H1 (cell line): ENCODE measurements at regions not wholly inside any gene's neighbourhood (a gene's known extent, or its start where the extent isn't known, plus 50 kb on each side); places are given as distances from the start of the nearest gene placed in this dataset.

Experiments
- CTCF ChIA-PET: fragments of 300-600 bp; sonication (Branson Sonifier 250); formaldehyde crosslinking; loops from one replicate; lab custom pipeline; 2021; ENCODE audit not compliant: partially characterized antibody; lab: Charles Lee
- POLR2A ChIA-PET: fragments of 300-600 bp; sonication (Branson Sonifier 250); formaldehyde crosslinking; loops from one replicate; lab custom pipeline; 2021; ENCODE audit warnings: inconsistent platforms; ENCODE audit not compliant: partially characterized antibody; lab: Charles Lee
- DNase-seq, 2 experiments: peaks; one replicate each; pipeline versions ENCODE4 v3.0.0 to v3.0.0-alpha.2; 2010 to 2022; ENCODE audit warnings: low spot score in 2 of 2, low read depth in 1 of 2, mixed read lengths in 1 of 2
- FAIRE-seq: peaks from 2 replicates; lab custom pipeline; 2011; peaks lifted over from hg19 to GRCh38; lab: Jason Lieb, UNC
- H2AFZ ChIP-seq: 2 replicates; pipeline ENCODE4 v1.8.1; 2012; ENCODE audit warnings: low read length, inconsistent platforms
- H2AK5ac ChIP-seq: 2 replicates; pipeline ENCODE4 v1.6.1; 2013; ENCODE audit warnings: low read depth, low read length
- H2BK120ac ChIP-seq: replicated peaks from 2 replicates; pipeline ENCODE3; 2013; ENCODE audit warnings: low read depth, low read length, inconsistent platforms
- H2BK12ac ChIP-seq: 2 replicates; pipeline ENCODE4 v1.6.1; 2013; ENCODE audit warnings: low read depth, low read length
- H2BK15ac ChIP-seq: 2 replicates; pipeline ENCODE4 v1.6.1; 2013; ENCODE audit warnings: low read length
- H2BK20ac ChIP-seq: 2 replicates; pipeline ENCODE4 v1.6.1; 2013; ENCODE audit warnings: low read length
- H2BK5ac ChIP-seq: 2 replicates; pipeline ENCODE4 v1.6.1; 2013; ENCODE audit warnings: low read depth, low read length
- H3K14ac ChIP-seq: 2 replicates; pipeline ENCODE4 v1.6.1; 2013; ENCODE audit warnings: inconsistent platforms; ENCODE audit not compliant: insufficient read length
- H3K18ac ChIP-seq: 2 replicates; pipeline ENCODE4 v1.6.1; 2013; ENCODE audit warnings: low read length; ENCODE audit errors: extremely low read depth
- H3K23ac ChIP-seq: 2 replicates; pipeline ENCODE4 v1.6.1; 2013; ENCODE audit warnings: inconsistent platforms; ENCODE audit not compliant: insufficient read length
- H3K23me2 ChIP-seq: 2 replicates; pipeline ENCODE4 v1.6.1; 2013; ENCODE audit warnings: low read depth, low read length
- H3K27ac ChIP-seq: 2 replicates; pipeline ENCODE4 v1.6.1; 2011; ENCODE audit warnings: low read depth, low read length, inconsistent platforms
- H3K27me3 ChIP-seq, 4 experiments: replicated peaks in 1 of 4; 1 replicate in 1 of 4; 2 replicates in 3 of 4; pipeline versions ENCODE4 v1.6.1 to v1.8.1; 2011 to 2013; ENCODE audit warnings: low read length in 3 of 4, mild to moderate bottlenecking in 3 of 4, inconsistent platforms in 2 of 4, mixed read lengths in 2 of 4, moderate library complexity in 1 of 4; ENCODE audit not compliant: control insufficient read depth in 3 of 4, insufficient read depth in 3 of 4; ENCODE audit errors: extremely low read depth in 1 of 4
- H3K36me3 ChIP-seq, 4 experiments: 2 replicates each; pipeline versions ENCODE4 v1.6.1 to v1.8.1; 2011 to 2013; ENCODE audit warnings: mild to moderate bottlenecking in 4 of 4, low read length in 3 of 4, moderate library complexity in 2 of 4, control low read depth in 1 of 4, inconsistent platforms in 1 of 4; ENCODE audit not compliant: insufficient read depth in 4 of 4, control insufficient read depth in 2 of 4
- H3K4ac ChIP-seq: replicated peaks from 2 replicates; pipeline ENCODE3; 2013; ENCODE audit warnings: low read length, low read depth, mixed read lengths, inconsistent platforms; ENCODE audit not compliant: insufficient read length
- H3K4me1 ChIP-seq, 4 experiments: replicated peaks in 1 of 4; 1 replicate in 1 of 4; 2 replicates in 3 of 4; pipeline versions ENCODE4 v1.6.1 to v1.8.1; 2011 to 2013; ENCODE audit warnings: low read length in 3 of 4, inconsistent platforms in 2 of 4, mixed read lengths in 1 of 4; ENCODE audit not compliant: insufficient read depth in 4 of 4, control insufficient read depth in 3 of 4
- H3K4me2 ChIP-seq, 2 experiments: 2 replicates each; pipeline versions ENCODE4 v1.6.1 to v1.8.1; 2011 to 2013; ENCODE audit warnings: low read depth in 2 of 2, low read length in 2 of 2, control low read depth in 1 of 2, inconsistent platforms in 1 of 2, mild to moderate bottlenecking in 1 of 2; ENCODE audit not compliant: insufficient read depth in 1 of 2
- H3K4me3 ChIP-seq, 4 experiments: fragments of 200-600, 300-600 bp in 1 of 4; sonication (generic), shearing (Covaris generic), sonication (Bioruptor Twin) in 1 of 4; 2 replicates each; pipeline versions ENCODE4 v1.5.1 to v1.8.1; 2011 to 2016; ENCODE audit warnings: low read length in 4 of 4, low read depth in 3 of 4, control low read depth in 2 of 4, inconsistent platforms in 2 of 4, mild to moderate bottlenecking in 2 of 4, mixed read lengths in 1 of 4, moderate library complexity in 1 of 4; ENCODE audit not compliant: insufficient read depth in 2 of 4; ENCODE audit errors: extremely low read depth in 1 of 4
- H3K56ac ChIP-seq: replicated peaks from 2 replicates; pipeline ENCODE3; 2013; ENCODE audit warnings: low read depth, mild to moderate bottlenecking, mixed read lengths, low read length, inconsistent platforms; ENCODE audit not compliant: insufficient read length
- H3K79me1 ChIP-seq: 2 replicates; pipeline ENCODE4 v1.6.1; 2013; ENCODE audit warnings: low read depth, low read length, control low read depth
- H3K79me2 ChIP-seq, 2 experiments: 2 replicates each; pipeline versions ENCODE4 v1.6.1 to v1.8.1; 2012 to 2013; ENCODE audit warnings: low read length in 2 of 2, mild to moderate bottlenecking in 2 of 2, inconsistent platforms in 1 of 2; ENCODE audit not compliant: insufficient read depth in 2 of 2, control insufficient read depth in 1 of 2
- H3K9ac ChIP-seq, 4 experiments: replicated peaks in 1 of 4; 1 replicate in 1 of 4; 2 replicates in 3 of 4; pipeline versions ENCODE4 v1.6.1 to v1.8.1; 2011 to 2013; ENCODE audit warnings: low read depth in 3 of 4, low read length in 3 of 4, control low read depth in 2 of 4, mild to moderate bottlenecking in 2 of 4, moderate library complexity in 2 of 4, inconsistent platforms in 1 of 4; ENCODE audit errors: extremely low read depth in 1 of 4
- H3K9me3 ChIP-seq, 2 experiments: 2 replicates each; pipeline versions ENCODE4 v1.6.1 to v1.8.1; 2012 to 2013; ENCODE audit warnings: mild to moderate bottlenecking in 2 of 2, moderate library complexity in 2 of 2, control low read depth in 1 of 2, inconsistent platforms in 1 of 2, low read depth in 1 of 2, low read length in 1 of 2, mixed read lengths in 1 of 2; ENCODE audit not compliant: insufficient read depth in 2 of 2
- H4K20me1 ChIP-seq, 2 experiments: replicated peaks in 1 of 2; 2 replicates each; pipeline versions ENCODE3 to v1.8.1; 2011 to 2013; ENCODE audit warnings: inconsistent platforms in 2 of 2, low read length in 2 of 2, mild to moderate bottlenecking in 1 of 2; ENCODE audit not compliant: insufficient read depth in 2 of 2, control insufficient read depth in 1 of 2
- H4K5ac ChIP-seq: 2 replicates; pipeline ENCODE4 v1.6.1; 2013; ENCODE audit warnings: low read length, low read depth, mixed read lengths, inconsistent platforms; ENCODE audit not compliant: insufficient read length
- H4K8ac ChIP-seq: 2 replicates; pipeline ENCODE4 v1.8.0; 2013; ENCODE audit warnings: mild to moderate bottlenecking, moderate library complexity, low read length, inconsistent platforms; ENCODE audit not compliant: insufficient read depth; ENCODE audit errors: extremely low read depth
- H4K91ac ChIP-seq: replicated peaks from 2 replicates; pipeline ENCODE3; 2013; ENCODE audit warnings: low read length, mixed read lengths, inconsistent platforms; ENCODE audit not compliant: insufficient read length
- CEBPB ChIP-seq: IDR thresholded peaks from 2 replicates; pipeline ENCODE4 v1.6.1; 2012; ENCODE audit warnings: low read depth, low read length
- GTF2F1 ChIP-seq: IDR thresholded peaks from 2 replicates; pipeline ENCODE4 v1.6.1; 2012; ENCODE audit warnings: low read depth, low read length, improper control_type of control experiment, borderline replicate concordance
- PHF8 ChIP-seq: fragments of 200-600 bp; sonication (generic); conservative IDR thresholded peaks from 2 replicates; pipeline ENCODE4 v1.7.1; 2012; ENCODE audit warnings: low read depth, mild to moderate bottlenecking, inconsistent platforms, low read length, moderate library complexity
- SRF ChIP-seq: IDR thresholded peaks from 2 replicates; pipeline ENCODE4 v1.6.1; 2011; ENCODE audit warnings: mild to moderate bottlenecking, low read depth, low read length, moderate library complexity
- TAF7 ChIP-seq: optimal IDR thresholded peaks from 2 replicates; pipeline ENCODE3; 2011; ENCODE audit warnings: low read depth, mild to moderate bottlenecking, inconsistent platforms, low read length, moderate library complexity, borderline replicate concordance
- TEAD4 ChIP-seq: IDR thresholded peaks from 2 replicates; pipeline ENCODE4 v1.6.1; 2012; ENCODE audit warnings: low read depth, low read length, inconsistent platforms, mixed read lengths
- WGBS, 2 experiments: shearing (Covaris generic) in 1 of 2; methylation state at CpG; one replicate each; pipeline versions ENCODE4 v1.1.6 to v1.1.7; 2013 to 2015; ENCODE audit warnings: low lambda C conversion rate in 2 of 2, mixed read lengths in 2 of 2, inconsistent platforms in 1 of 2, low coverage in 1 of 2, missing lambda C conversion rate in 1 of 2; ENCODE audit not compliant: insufficient replicate concordance in 2 of 2, insufficient coverage in 1 of 2, insufficient read length in 1 of 2; ENCODE audit errors: extremely low coverage in 1 of 2, missing lambda C conversion rate in 1 of 2; 5-methylcytosine and 5-hydroxymethylcytosine counted together

GRCh38 chr4:178745203-178745602 lies 1303.0 kb upstream of the AGA start:
- H3K79me1 ChIP-seq = no peaks in the 10 kb centered on the region
- H3K14ac ChIP-seq = no peak overlapping the region
- H3K23me2 ChIP-seq = no peaks in the 10 kb centered on the region
- no peaks in the 10 kb centered on the region for H3K79me2 ChIP-seq
- no peak overlapping the region for H2BK20ac ChIP-seq
- no peak overlapping the region for H2BK5ac ChIP-seq
- no peak overlapping the region for H3K4me2 ChIP-seq
- H2BK12ac ChIP-seq = no peak overlapping the region
- H3K4me3 ChIP-seq = no peak overlapping the region
- H4K5ac ChIP-seq = no peak overlapping the region
- no peak overlapping the region for H2BK15ac ChIP-seq
- no peak overlapping the region for H3K27ac ChIP-seq
- H3K4ac ChIP-seq = no peak overlapping the region
- FAIRE-seq (no peak), DNase-seq (no peak)
- H4K8ac ChIP-seq = no peak overlapping the region
- ChIA-PET POLR2A (no interaction called here), CTCF (interaction anchor here (0.7 kb wide), 1 partner anchor 182 kb away, joined by 3 read pairs; no protein-coding TSS in a partner anchor)
- no peak overlapping the region for H2AFZ ChIP-seq
- no peaks in the 10 kb centered on the region for H3K36me3 ChIP-seq
- 100% methylated on average over 1 of the region's 1 CpG; no CpG with 5 or more reads in 1 of the 2 experiments for WGBS, 2 experiments
- H4K91ac ChIP-seq = no peak overlapping the region
- no peaks in the 10 kb centered on the region for H4K20me1 ChIP-seq
- H3K9me3 ChIP-seq = no peaks in the 10 kb centered on the region
- H3K4me1 ChIP-seq = 0 out of 7 replicates have a peak, but pooled peaks cover 0 to 3% (median 0%) of the 10 kb centered on the region in 4 experiments
- H3K27me3 ChIP-seq = no peaks in the 10 kb centered on the region
- H3K18ac ChIP-seq = no peak overlapping the region
- H2BK120ac ChIP-seq = no peak overlapping the region
- no peak overlapping the region for H3K23ac ChIP-seq
- no peak overlapping the region for H3K56ac ChIP-seq
- no peak overlapping the region for H2AK5ac ChIP-seq
- no peak overlapping the region for H3K9ac ChIP-seq
- TF ChIP-seq TAF7 (no peak), GTF2F1 (no peak), PHF8 (no peak), TEAD4 (no peak), SRF (no peak), CEBPB (no peak)
